GM11168 (cell line): ENCODE measurements at regions not wholly inside any gene's neighbourhood (a gene's known extent, or its start where the extent isn't known, plus 50 kb on each side); places are given as distances from the start of the nearest gene placed in this dataset.
"Not testable (repeated sequence)": the region's sequence is repeated elsewhere in the genome, so short reads cannot be mapped to it uniquely, and the experiment has no call there.

Experiments used
- in situ Hi-C: fragments of 300-500 bp; cut with MboI; formaldehyde crosslinking; loops from one replicate; pipeline ENCODE4 v1.12.0; 2022; ENCODE audit warnings: low sequenced_read_pairs; ENCODE audit not compliant: unreplicated experiment

DNA sequence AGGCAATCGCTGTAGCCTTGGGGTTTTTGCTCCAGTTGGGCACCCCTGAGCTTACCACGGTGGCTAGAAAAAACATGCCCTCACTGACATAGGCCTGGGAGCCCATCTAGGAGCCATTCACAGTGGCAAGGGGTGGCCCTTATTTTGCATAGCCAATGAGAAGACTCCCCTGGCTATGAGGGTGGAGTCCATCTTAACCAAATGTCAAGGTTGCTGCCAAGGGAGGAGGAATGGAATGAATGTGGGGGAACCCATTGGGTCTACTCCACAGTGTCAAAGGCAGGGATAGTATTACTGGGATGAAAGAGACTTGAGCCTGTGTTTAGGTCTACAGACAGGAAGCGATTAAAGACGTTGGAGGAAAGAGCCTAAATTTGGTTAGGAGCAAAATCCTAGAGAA lies 295.7 kb upstream of the PLGLB2 start:
- in situ Hi-C loops: not testable (repeated sequence)

DNA sequence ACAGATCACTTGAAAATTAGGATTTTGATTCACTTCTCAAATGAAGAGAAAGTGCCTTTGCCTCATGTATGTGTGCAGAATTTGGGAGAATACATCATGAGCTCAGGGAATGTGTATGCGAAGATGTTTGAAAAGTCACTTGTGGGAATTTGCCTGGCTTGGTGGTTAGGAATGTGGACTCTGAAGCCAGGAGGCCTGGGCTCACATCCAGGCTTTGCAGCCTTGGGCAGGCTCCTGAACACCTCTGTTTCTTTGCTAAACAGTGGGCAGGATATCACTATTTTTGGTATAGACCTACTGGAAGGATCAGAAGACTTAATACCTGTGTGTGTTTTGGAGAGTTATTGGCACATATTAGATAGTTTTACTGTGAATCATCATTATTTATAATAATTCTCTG lies 295.0 kb upstream of the PLGLB2 start:
- in situ Hi-C loops: not testable (repeated sequence)

DNA sequence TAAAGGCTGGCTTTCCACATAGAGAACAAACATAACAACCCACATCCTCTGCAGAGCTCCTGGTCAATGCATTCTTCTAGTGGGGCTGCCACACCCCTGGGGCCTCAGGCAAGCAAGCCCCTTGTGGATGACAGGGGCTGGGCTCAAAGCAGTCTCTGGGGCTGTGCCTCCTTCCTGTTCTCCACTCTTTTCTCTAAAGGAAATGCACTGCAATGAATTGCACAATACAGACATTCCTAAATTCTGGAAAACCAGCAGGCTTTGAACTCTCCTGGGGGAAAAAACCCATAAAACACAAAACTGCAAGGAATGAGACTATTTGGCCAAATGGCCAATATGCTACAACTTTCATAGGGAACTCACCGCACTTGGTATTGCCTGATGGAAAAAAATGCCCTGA lies 293.9 kb upstream of the PLGLB2 start:
- in situ Hi-C loops: not testable (repeated sequence)

DNA sequence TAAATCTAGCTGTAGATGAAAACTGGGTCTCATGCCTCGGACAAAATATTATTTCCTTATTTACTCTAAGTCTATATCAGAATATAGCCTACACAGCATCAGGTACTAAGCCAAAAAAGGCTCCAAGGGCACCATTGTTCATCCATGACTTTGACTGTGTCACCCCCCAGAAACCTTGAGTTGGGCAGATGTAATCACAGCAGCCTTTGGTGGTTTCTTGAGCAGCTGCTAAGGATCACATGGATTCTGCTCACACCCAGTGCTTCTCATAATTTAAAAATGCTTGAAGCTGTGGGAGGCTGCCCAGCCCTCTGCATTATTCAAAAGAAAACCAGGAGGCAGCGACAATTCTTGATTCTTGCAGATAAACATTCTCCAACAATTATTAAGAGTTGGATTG lies 293.5 kb upstream of the PLGLB2 start:
- in situ Hi-C loops: not testable (repeated sequence)

DNA sequence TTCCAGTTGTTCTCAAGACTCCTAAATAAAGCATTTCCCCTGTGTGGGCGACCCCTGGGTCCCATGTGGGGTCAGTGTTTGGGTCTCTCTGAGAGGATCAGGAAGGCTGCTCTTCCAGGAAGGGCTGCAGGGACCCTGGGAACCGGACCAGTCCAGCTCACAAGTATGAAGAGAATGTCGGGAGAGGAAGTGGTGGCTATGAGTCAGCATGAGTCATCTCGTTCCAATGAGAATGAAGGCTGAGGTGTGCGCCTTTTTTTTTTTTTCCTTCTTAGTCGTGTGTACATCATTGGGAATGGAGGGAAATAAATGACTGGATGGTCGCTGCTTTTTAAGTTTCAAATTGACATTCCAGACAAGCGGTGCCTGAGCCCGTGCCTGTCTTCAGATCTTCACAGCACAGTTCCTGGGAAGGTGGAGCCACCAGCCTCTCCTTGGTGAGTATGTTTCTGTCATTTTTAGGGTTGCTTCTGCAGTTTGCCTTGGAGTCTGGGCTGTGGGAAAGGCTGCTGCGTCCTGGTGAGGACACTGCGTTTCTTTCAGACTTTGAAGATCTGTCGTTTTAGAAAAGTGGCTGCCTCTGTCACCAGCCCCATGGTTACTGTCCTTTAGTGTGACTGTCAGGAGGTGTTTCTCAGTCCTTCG lies 292.6 kb upstream of the PLGLB2 start:
- in situ Hi-C loops: not testable (repeated sequence)

DNA sequence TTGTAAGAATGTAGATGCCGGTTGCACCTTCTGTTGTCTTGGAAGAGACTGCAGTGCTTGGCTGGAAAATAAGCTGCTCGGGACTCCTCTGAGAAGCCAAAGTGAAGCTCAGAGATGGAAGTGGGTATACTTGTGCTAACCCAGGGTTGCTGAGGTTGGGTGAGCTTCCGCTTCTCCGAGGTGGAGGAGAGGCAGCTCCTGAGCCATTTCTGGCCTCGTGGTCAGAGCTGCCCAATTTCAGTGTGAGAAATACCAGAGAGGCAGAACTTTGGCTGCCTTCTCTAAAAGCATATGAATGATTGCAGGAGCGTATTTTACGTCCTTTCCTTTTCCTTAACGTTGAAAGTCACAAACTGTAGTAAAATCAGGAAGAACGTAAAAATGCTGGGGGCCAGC lies 292.0 kb upstream of the PLGLB2 start:
- in situ Hi-C loops: not testable (repeated sequence)

DNA sequence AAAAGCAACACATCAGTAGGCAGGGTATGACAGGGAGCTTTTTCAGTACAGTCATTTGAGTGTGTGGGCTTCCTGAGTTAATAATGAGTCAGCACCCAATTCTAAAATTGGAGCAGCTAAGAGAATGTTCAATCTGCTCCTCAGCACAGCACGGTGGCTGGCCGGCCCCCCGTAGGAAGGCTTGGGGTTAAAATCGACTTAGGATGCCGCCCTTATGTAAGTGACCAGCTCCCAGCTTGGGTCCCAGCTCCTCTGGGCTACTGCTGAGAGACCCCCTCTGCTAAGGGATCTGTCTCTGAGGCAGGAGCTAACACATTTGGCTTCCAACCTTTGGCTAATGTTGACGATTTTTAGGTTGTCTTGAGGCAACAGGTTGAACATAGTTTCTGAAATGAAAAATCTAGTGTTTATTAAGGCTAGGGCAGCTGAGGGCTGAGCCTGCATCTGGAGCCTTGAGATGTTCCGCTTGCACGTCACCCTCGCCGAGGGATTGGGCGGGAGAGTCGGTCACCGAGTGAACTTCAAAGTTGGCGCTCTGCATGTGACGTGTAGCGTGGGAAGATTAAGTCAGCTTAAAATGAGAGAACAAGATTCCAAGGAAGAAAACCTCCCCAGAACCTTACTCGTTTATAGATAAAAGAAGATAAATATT lies 291.3 kb upstream of the PLGLB2 start:
- in situ Hi-C loops: not testable (repeated sequence)

DNA sequence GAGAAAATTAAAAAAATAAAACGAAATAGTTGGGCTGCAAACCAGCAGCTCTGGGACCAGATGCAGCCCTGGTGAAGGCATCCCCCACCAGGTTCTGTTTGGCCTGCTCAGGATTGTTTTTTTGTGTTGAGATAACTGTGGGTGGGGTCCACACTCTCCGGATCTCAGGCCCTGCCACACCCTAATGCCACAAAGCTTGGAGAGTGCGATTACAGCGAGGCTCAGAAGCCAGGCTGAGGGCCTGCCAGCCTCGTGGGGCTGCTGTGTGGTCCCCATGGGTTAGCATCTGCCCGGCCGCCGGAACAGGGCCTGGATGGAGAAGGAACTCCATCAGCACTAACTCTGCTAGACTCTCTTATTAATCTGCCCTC lies 290.8 kb upstream of the PLGLB2 start:
- in situ Hi-C loops: not testable (repeated sequence)

DNA sequence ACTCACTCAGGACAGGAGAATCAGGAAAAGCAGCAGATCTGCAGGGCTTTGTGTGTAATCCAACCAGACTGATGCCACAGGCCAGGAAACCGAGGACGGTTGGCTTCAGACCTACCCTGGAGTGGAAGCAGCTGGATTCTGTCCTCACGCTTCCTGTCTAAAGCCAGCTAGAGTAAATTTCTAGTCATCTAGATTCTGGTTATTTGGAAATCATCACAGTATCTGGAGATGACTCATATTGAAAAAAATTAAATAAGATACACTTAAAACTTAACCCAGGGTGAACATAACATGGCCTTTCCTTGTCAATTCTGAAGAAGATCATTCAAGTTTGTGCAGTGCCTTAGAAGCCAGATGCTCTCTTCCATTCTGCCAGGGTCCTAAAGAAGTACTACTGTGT lies 288.9 kb upstream of the PLGLB2 start:
- in situ Hi-C loops: not testable (repeated sequence)

DNA sequence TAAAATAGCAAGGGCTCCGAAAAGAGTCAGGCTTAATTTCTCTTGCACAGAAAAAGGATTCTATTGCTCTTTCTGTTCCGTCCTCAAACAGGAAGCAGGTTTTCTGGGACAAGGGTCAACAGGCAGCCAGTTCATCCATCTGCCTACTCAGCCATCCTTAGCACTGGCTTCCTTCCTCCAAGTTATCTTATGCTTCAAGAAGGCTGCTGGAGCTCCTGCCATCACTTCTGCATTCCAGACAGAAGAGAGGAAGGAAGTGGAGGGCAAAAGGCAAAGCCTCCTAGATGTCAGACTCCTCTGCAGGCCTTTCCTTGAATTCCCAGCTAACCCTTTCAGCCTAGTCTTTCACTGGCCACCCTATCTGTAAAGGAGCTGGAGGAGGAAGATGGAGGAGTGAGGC lies 287.8 kb upstream of the PLGLB2 start:
- in situ Hi-C loops: not testable (repeated sequence)

DNA sequence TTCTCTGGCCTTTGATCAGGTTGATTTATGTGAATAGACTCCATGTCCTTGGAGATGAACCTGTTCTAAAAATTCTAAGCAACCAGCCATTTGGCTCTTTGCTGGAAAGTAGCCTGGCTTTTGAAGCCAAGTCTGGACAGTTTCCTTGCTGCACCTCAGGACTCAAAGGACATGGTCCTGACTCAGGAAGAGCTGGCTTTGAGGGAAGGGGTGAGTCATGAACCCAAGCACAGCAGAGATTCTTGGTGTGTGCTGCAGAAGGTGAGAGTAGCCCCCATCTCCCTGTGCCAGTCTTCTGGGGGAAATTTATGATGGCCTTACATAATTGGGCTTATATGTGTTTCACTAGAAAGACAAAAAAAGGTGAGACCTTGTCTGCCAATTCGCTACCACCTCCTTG lies 287.2 kb upstream of the PLGLB2 start:
- in situ Hi-C loops: not testable (repeated sequence)

DNA sequence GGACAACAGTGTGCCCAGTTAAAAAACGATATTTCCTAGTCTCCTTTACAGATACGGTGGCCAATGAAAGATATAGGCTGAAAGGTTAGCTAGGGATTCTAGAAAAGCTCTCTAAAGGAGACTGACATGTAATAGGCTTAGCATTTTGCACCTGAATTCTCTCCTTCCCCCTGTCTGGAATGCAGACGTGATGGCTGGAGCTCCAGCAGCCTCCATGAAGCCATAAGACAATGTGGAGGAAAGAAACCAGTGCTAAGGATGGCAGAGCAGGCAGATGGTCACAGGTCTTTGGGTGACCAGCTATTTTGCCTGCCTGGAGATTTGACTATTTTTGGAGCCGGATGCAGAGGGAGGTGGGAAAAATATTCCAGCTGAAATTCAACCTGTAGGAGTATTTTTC lies 286.2 kb upstream of the PLGLB2 start:
- in situ Hi-C loops: not testable (repeated sequence)

DNA sequence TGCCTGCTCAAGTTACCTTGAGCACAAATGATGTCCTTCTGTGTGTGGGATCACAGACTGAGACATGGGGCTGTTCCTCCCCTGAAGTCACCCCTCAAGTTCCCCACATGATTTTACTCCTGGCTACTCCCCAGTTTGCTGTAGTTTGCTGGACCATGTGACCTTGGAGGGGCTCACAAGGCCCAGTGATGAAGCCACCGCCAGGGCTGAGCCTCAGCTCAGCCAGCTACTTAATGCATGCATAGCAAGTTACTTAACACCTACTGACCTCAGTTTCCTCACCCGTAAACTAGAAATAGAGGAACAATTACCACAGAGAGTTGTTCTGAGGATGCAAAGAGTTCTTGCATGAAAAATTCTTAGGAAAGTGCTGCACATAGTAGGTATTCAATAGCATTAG lies 283.7 kb upstream of the PLGLB2 start:
- in situ Hi-C loops: not testable (repeated sequence)

DNA sequence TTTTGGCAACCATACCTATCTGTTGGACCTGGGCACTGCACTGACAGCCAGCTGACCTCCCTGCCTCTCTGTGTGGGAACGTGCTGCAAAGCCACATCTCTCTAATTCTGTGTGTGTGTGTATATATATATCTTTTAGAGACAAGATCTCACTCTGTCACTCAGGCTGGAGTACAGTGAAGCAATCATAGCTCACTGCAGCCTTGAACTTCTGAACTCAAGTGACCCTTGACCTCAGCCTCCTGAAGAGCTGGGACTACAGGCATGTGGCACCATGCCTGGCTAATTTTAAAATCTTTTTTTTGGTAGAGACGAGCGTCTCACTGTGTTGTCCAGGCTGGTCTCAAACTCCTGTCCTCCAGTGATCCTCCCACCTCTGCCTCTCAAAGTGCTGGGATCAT lies 282.2 kb upstream of the PLGLB2 start:
- in situ Hi-C loops: not testable (repeated sequence)

DNA sequence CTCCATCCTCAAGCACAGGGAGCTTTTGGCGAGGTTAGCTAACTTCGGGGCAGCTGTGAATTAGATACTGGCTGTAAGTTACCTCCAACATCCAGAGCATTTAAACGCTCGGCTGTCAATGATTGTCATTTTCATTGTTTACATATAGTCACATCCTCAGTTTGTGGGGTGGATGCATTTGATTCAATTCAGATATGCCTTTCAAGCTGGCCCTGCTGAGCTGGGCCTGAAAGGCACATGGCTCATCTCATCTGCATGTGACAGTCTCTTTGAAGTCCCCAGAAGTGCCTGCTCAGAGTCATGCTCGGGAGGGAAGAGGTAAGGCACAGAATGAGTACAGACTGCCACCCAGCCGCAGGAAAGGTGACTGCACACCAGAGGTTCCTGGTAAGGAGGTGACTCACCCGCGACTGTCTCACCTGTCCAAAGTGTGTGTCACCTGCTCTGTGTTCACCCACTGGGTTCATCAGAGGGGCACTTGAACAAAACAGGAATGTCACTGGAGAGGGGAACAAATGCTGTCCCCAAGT lies 281.2 kb upstream of the PLGLB2 start:
- in situ Hi-C loops: not testable (repeated sequence)

DNA sequence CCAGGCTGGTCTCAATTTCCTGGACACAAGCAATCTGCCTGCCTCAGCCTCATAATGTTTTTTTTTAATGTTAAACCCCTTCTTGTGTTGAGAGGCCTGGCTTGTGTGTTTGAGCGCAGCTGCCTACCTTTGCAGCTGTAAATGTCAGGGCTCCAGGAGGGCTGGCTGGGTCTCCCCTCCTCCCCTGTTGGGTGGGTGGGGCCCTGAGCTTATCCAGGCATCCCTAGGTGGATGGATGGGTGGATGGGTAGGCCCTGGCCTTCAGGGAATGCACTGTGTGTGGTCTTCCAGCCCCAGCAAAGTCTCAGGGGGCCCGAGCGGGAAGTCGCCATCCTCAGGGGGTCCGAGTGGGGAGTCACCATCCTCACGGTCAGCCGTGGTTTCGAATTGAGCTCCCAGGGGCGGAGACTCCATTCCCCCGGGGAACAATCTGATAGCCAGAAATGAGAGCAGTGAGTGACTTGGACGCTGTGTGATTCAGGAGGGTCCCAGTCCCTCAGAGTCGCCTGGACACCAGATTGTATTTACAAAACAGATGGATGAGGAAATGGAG lies 279.4 kb upstream of the PLGLB2 start:
- in situ Hi-C loops: not testable (repeated sequence)

DNA sequence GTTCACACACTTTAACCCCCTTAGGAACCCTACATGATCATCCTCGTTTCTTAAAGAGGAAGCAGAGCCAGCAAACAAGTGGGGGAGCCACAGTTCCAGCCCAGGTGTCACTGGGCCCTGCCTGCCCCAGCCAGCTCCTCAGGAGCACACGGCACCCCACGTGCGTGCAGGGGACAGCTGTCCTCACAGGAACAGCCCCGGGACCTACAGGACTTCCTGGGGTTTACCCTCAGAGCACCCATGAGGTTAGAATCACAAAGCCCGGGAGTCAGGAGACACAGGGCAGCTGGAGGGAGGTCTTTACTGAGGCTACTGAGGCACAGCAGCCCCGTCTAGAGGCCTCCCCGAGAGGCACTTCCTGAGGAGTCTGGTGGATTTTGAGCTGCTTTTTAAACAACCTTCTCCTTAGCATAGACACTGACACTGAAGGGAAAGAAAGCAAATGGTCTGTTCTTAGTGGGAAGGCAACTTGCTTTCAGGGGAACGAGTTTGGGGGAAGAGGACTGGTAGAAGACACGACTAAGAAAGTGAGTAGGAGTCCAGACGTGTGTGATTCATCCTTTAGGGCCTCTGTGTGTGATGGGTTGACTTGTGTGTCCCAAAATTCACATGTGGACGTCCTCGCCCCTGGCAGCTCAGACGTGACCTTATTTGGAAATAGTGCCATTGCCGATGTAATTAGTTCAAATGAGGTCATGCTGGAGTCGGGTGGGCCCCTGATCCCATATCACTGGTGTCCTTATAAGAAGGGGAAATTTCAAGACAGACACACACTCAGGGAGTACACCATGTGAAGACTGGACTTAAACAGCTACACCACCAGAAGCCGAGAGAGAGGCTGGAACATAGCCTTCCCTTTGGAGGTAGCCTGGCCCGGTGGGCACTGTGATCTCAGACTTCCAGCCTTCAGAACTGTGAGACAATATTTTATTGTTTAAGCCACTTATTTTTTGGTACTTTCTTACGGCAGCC lies 278.4 kb upstream of the PLGLB2 start:
- in situ Hi-C loops: not testable (repeated sequence)

DNA sequence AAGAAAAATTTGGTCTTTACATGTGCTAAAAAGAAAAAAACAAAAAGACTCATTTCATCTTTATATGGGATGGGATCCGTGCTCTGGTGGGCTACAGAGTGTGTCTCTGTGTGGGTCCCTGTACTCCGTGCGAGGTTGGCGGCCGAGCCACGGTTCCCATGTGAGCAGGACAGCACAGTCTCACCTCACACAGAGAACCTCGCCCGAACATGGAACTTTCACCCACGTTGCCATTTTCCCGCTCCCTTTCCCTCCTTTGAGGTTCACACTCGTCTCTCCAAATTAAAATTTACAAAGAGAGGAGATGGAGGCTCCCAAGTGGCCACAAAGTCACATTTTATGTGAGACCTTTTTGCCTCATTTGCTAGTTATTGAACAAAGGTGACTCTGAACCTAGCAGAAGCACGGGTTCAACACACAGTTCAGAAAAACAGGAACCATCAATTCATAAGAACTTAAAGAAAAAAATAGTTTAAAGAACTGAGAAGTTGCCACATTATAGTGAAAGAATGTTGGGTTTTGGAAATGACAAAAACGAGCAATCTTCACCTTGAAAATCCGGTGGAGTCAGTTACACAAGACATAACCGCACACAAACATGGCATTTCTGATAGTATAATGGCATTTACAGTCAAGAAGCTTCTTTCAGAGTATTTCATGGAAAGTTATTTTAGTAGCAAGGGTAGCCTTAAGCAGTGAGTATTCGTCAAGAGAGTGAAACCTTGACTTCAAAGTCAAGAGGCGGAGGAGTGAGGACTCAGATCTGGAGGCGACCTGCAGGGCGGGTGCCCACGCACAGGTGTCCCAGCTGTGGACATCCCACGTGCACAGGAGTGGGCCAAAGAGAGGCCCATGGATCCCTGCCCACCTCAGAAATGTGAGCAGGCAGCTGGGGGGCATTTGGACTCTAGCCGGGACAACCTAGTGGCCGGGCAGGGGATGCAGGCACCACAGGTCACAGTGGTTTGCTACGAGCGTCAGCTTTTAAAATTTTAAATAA lies 277.2 kb upstream of the PLGLB2 start:
- in situ Hi-C loops: not testable (repeated sequence)

DNA sequence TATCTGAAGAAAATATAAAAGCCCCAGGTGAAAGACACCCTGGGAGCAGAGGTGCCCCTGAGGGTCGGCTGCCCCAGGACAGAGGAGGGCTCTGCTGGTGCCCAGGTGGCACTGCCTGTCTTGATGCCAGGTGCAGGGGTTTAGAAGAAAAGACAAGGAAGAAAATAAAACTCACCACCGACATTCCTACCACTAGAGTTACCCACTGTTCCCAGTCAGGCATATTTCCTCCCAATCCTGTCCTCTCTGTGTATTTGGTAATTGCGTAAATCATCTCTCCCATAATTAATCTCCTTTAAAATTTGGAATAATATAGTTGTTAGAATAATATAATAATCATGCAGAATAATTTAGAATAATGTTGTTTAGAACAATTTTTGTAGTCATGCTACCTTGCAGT lies 276.4 kb upstream of the PLGLB2 start:
- in situ Hi-C loops: not testable (repeated sequence)
